Astrocyte of the cerebellum (primary cell): ENCODE measurements at regions not wholly inside any gene's neighbourhood (a gene's known extent, or its start where the extent isn't known, plus 50 kb on each side); places are given as distances from the start of the nearest gene placed in this dataset.

Experiments used
- DNase-seq: peaks from one replicate; pipeline ENCODE4 v3.0.0-alpha.2; 2011; ENCODE audit warnings: low read depth
- H3K4me3 ChIP-seq: 2 replicates; pipeline ENCODE4 v1.5.1; 2011; ENCODE audit warnings: mild to moderate bottlenecking, low read depth, low read length, moderate library complexity
- CTCF ChIP-seq: IDR thresholded peaks from 2 replicates; pipeline ENCODE4 v1.5.1; 2012; ENCODE audit warnings: low read length, low read depth, moderate library complexity, mild to moderate bottlenecking; ENCODE audit errors: missing control alignments
- in situ Hi-C: cut with HindIII; loops from 2 replicates; pipeline ENCODE4 v1.10.0; 2017; ENCODE audit warnings: low sequenced_read_pairs

- no peak for DNase-seq
- in situ Hi-C loops = no loop called here
- no peak overlapping the region for H3K4me3 ChIP-seq
- no peak for TF ChIP-seq CTCF
These were observed 448.0 kb upstream of the ZEB2 start for GRCh38 chr2:144967961-144968360.

- H3K4me3 ChIP-seq = no peak overlapping the region
- DNase-seq = no peak
- no peak for TF ChIP-seq CTCF
- in situ Hi-C loops = no loop called here
These were observed 445.3 kb upstream of the ZEB2 start for GRCh38 chr2:144965172-144965571.

- no peak for DNase-seq
- in situ Hi-C loops = no loop called here
- no peak overlapping the region for H3K4me3 ChIP-seq
- no peak for TF ChIP-seq CTCF
These were observed 443.1 kb upstream of the ZEB2 start for GRCh38 chr2:144963031-144963430.

- H3K4me3 ChIP-seq = no peak overlapping the region
- no peak for TF ChIP-seq CTCF
- in situ Hi-C loops = no loop called here
- no peak for DNase-seq
These were observed 439.5 kb upstream of the ZEB2 start for GRCh38 chr2:144959416-144959815.

- DNase-seq = peak; percentile 40
- TF ChIP-seq CTCF = no peak
- H3K4me3 ChIP-seq = no peak overlapping the region
- in situ Hi-C loops = no loop called here
These were observed 431.1 kb upstream of the ZEB2 start for GRCh38 chr2:144950899-144951560.

- DNase-seq = no peak
- TF ChIP-seq CTCF = no peak
- in situ Hi-C loops = no loop called here
- H3K4me3 ChIP-seq = no peak overlapping the region
These were observed 428.4 kb upstream of the ZEB2 start for GRCh38 chr2:144948205-144948855.
